GM12865 (cell line): ENCODE measurements at regions not wholly inside any gene's neighbourhood (a gene's known extent, or its start where the extent isn't known, plus 50 kb on each side); places are given as distances from the start of the nearest gene placed in this dataset.

Source experiments
- DNase-seq: peaks from one replicate; pipeline ENCODE4 v3.0.0; 2010; ENCODE audit warnings: low read depth
- H3K4me3 ChIP-seq: 2 replicates; pipeline ENCODE4 v1.5.1; 2011; ENCODE audit warnings: mild to moderate bottlenecking, low read depth, low read length, control low read depth
- CTCF ChIP-seq: IDR thresholded peaks from 2 replicates; pipeline ENCODE4 v1.5.1; 2011; ENCODE audit warnings: low read length, control low read depth, low read depth, inconsistent platforms; ENCODE audit not compliant: insufficient read depth; ENCODE audit errors: missing control alignments

GRCh38 chr22:48629631-48630432, 1197.8 kb downstream of the BRD1 start:
- no peak for DNase-seq
- no peak overlapping the region for H3K4me3 ChIP-seq

GRCh38 chr22:48628891-48629543, 1198.7 kb downstream of the BRD1 start:
- no peak for TF ChIP-seq CTCF
- no peak for DNase-seq
- no peak overlapping the region for H3K4me3 ChIP-seq

More at GRCh38 chr22:48629631-48630432, 1197.8 kb downstream of the BRD1 start:
- no peak for TF ChIP-seq CTCF

- no peak for DNase-seq
- no peak overlapping the region for H3K4me3 ChIP-seq
- TF ChIP-seq CTCF, result no peak
Measured at GRCh38 chr22:48627966-48628365, 1199.7 kb downstream of the BRD1 start.

GRCh38 chr22:48627203-48627602, 1200.5 kb downstream of the BRD1 start:
- H3K4me3 ChIP-seq, result no peak overlapping the region
- TF ChIP-seq CTCF, result no peak
- DNase-seq, result no peak

GRCh38 chr22:48624401-48624800, 1203.3 kb downstream of the BRD1 start:
- DNase-seq, result no peak
- no peak overlapping the region for H3K4me3 ChIP-seq
- no peak for TF ChIP-seq CTCF

GRCh38 chr22:48622891-48623545, 1204.7 kb downstream of the BRD1 start:
- TF ChIP-seq CTCF, result no peak
- H3K4me3 ChIP-seq, result no peak overlapping the region
- DNase-seq, result no peak
